ENCODE measurements at regions not wholly inside any gene's neighbourhood (a gene's known extent, or its start where the extent isn't known, plus 50 kb on each side); places are given as distances from the start of the nearest gene placed in this dataset.
"Not testable (repeated sequence)": the region's sequence is repeated elsewhere in the genome, so short reads cannot be mapped to it uniquely, and the experiment has no call there.

DNA sequence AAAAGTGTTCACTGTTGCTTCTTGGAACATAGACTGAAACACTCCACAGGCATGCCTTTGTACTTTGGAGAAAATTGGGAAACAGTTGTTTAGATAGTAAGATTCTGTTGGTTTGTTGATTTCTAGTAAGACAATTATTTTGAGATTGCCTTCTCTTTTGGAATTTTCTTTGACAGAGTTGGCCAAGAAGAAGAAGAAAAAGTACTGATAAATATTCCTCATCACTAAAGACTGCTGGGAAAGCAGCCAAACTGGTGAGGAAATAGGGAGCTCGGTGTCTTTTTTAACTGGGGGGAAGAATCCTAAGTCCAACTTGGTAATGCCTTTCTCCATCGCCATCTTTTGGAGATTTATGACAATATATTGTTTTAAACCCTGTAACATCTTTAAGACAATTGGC lies 370.7 kb downstream of the GPAT3 start:
- Histone ChIP-seq H3K36me3 (ENCODE audit: control insufficient read depth in 2 of 3, insufficient read depth in 3 of 3, low read length in 3 of 3) (no peaks in the 10 kb centered on the region), H3K9me3 (ENCODE audit: control insufficient read depth in 2 of 3, insufficient read depth in 1 of 3, low read length in 3 of 3) (no peaks in the 10 kb centered on the region), H3K4me1 (ENCODE audit: control insufficient read depth in 2 of 3, insufficient read depth in 2 of 3, low read depth in 1 of 3, low read length in 3 of 3) (no peaks in the 10 kb centered on the region), H3K27ac (ENCODE audit: low read depth in 2 of 2, low read length in 2 of 2) (no peak overlapping the region), H3K9ac (ENCODE audit: low read length in 3 of 3) (no peak overlapping the region), H3K4me3 (ENCODE audit: low read length in 3 of 3) (no peak overlapping the region), H3K27me3 (ENCODE audit: control insufficient read depth, insufficient read depth, low read length) (no peaks in the 10 kb centered on the region)
- no peak for DNase-seq
- intact Hi-C loops (cut with DNase I), result no loop called here
- TF ChIP-seq, protein P1, sequence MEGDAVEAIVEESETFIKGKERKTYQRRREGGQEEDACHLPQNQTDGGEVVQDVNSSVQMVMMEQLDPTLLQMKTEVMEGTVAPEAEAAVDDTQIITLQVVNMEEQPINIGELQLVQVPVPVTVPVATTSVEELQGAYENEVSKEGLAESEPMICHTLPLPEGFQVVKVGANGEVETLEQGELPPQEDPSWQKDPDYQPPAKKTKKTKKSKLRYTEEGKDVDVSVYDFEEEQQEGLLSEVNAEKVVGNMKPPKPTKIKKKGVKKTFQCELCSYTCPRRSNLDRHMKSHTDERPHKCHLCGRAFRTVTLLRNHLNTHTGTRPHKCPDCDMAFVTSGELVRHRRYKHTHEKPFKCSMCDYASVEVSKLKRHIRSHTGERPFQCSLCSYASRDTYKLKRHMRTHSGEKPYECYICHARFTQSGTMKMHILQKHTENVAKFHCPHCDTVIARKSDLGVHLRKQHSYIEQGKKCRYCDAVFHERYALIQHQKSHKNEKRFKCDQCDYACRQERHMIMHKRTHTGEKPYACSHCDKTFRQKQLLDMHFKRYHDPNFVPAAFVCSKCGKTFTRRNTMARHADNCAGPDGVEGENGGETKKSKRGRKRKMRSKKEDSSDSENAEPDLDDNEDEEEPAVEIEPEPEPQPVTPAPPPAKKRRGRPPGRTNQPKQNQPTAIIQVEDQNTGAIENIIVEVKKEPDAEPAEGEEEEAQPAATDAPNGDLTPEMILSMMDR (IDR thresholded peaks at IDR 0.05; ENCODE audit: borderline replicate concordance, extremely low read depth, insufficient read depth), result no peak
- FAIRE-seq, result no peak

DNA sequence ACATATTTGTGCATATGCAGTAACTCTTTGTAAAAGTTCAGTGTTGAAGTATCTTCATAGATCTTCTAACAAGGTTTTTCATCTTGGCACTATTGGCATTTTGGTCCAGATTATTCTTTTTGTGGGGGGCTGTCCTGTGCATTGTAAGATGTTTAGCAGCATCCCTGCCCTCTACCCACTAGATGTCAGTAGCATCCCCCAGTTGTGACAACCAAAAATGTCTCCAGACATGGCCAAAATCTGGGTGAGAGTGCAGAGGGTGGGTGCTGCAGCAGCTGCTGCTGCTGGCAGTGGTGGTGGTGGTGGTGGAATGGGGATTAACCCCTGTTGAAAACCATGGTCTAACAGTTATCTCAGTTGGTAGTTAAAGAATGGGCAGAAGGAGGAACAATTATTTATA lies 370.0 kb downstream of the GPAT3 start:
- Histone ChIP-seq H3K9me3 (ENCODE audit: control insufficient read depth in 2 of 3, insufficient read depth in 1 of 3, low read length in 3 of 3) (no peaks in the 10 kb centered on the region), H3K27me3 (ENCODE audit: control insufficient read depth, insufficient read depth, low read length) (no peaks in the 10 kb centered on the region), H3K9ac (ENCODE audit: low read length in 3 of 3) (no peak overlapping the region), H3K27ac (ENCODE audit: low read depth in 2 of 2, low read length in 2 of 2) (no peak overlapping the region), H3K4me3 (ENCODE audit: low read length in 3 of 3) (no peak overlapping the region), H3K36me3 (ENCODE audit: control insufficient read depth in 2 of 3, insufficient read depth in 3 of 3, low read length in 3 of 3) (no peaks in the 10 kb centered on the region), H3K4me1 (ENCODE audit: control insufficient read depth in 2 of 3, insufficient read depth in 2 of 3, low read depth in 1 of 3, low read length in 3 of 3) (no peaks in the 10 kb centered on the region)
- intact Hi-C loops (cut with DNase I), result no loop called here
- peak in 3 of 5 donors; percentile 7 to 35 (median 10) for DNase-seq
- TF ChIP-seq, protein P1 (IDR thresholded peaks at IDR 0.05; ENCODE audit: borderline replicate concordance, extremely low read depth, insufficient read depth), result no peak
- no peak for FAIRE-seq

DNA sequence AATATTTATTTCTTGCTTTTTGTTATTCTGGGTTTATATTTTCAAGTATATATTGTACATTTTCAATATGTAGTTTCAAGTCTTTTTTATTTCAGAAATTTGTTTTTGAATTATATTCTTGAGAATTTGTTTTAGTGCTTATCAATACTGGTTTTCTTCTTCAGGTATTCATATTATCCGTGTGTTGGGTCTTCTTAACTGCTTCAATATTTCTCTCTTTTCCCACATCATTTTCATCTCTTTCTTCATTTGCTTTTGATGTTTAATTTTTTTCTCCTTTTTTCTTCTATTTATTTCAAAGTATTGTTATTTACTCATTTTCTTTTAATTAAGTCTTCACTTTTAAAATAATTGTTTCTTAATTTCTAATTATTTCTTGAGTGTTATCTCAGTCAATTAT lies 367.8 kb downstream of the GPAT3 start:
- H3K27ac ChIP-seq (ENCODE audit: low read depth in 2 of 2, low read length in 2 of 2); DNase-seq; intact Hi-C loops (cut with DNase I); H3K9ac ChIP-seq (ENCODE audit: low read length in 3 of 3); H3K4me3 ChIP-seq (ENCODE audit: low read length in 3 of 3); H3K9me3 ChIP-seq (ENCODE audit: control insufficient read depth in 2 of 3, insufficient read depth in 1 of 3, low read length in 3 of 3); H3K36me3 ChIP-seq (ENCODE audit: control insufficient read depth in 2 of 3, insufficient read depth in 3 of 3, low read length in 3 of 3); H3K4me1 ChIP-seq (ENCODE audit: control insufficient read depth in 2 of 3, insufficient read depth in 2 of 3, low read depth in 1 of 3, low read length in 3 of 3); H3K27me3 ChIP-seq (ENCODE audit: control insufficient read depth, insufficient read depth, low read length): not testable (repeated sequence)
- peak; percentile 87 for FAIRE-seq

DNA sequence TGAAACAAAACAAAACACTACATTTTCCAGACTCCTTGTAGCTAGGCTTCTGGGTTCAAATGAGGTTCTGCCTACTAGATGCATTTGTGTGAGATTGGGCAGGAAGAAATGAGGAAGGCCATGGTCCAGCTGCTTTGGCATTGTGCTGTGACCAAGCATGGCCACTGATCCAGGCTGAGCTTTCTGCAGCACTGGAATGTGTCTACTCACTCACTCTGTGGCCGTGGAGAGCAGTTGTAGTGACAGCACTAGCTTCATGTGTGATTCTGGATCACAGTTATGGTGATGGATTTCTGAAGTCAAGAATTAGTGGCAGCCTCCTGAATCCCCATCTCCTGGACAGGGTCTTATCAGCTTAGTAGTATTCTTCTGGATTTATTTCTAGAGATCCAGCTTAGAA lies 358.9 kb downstream of the GPAT3 start:
- no peak overlapping the region for H3K27ac ChIP-seq (ENCODE audit: low read depth in 2 of 2, low read length in 2 of 2)
- TF ChIP-seq, protein P1 (IDR thresholded peaks at IDR 0.05; ENCODE audit: borderline replicate concordance, extremely low read depth, insufficient read depth), result no peak
- no peaks in the 10 kb centered on the region for H3K36me3 ChIP-seq (ENCODE audit: control insufficient read depth in 2 of 3, insufficient read depth in 3 of 3, low read length in 3 of 3)
- H3K9ac ChIP-seq (ENCODE audit: low read length in 3 of 3), result no peak overlapping the region
- no peaks in the 10 kb centered on the region for H3K4me1 ChIP-seq (ENCODE audit: control insufficient read depth in 2 of 3, insufficient read depth in 2 of 3, low read depth in 1 of 3, low read length in 3 of 3)
- DNase-seq, result peak in 1 of 5 donors; percentile 21
- H3K27me3 ChIP-seq (ENCODE audit: control insufficient read depth, insufficient read depth, low read length), result no peaks in the 10 kb centered on the region
- peaks cover 0 to 5% (median 0%) of the 10 kb centered on the region in 3 donors for H3K9me3 ChIP-seq (ENCODE audit: control insufficient read depth in 2 of 3, insufficient read depth in 1 of 3, low read length in 3 of 3)
- no peak overlapping the region for H3K4me3 ChIP-seq (ENCODE audit: low read length in 3 of 3)
- intact Hi-C loops (cut with DNase I), result no loop called here
- no peak for FAIRE-seq
